ENCODE measurements at regions not wholly inside any gene's neighbourhood (a gene's known extent, or its start where the extent isn't known, plus 50 kb on each side); places are given as distances from the start of the nearest gene placed in this dataset.
"Not testable (repeated sequence)": the region's sequence is repeated elsewhere in the genome, so short reads cannot be mapped to it uniquely, and the experiment has no call there.

DNA sequence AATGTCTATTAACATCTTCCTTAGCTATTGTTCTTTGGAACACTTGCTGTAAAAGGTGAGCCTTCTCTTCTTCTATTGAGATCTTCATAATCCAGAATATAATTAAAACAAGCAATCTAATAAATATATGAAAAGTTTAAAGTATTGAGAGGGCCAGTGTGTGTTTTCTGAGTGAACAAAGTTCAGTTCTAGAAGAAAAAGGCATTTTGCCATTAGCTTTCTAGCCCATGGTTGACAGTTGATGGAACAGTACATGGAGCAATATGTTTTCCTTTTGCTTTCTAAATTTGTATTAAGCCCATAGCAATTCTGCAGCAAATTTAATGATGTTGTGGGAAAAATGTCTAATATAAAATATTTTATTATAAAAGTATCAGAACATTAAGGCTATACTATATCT, 853.0 kb downstream of the TRHDE start:
- H3K9ac ChIP-seq (ENCODE audit: low read length) = no peak overlapping the region
- no peak for DNase-seq (ENCODE audit: low read depth)
- H3K9me3 ChIP-seq (ENCODE audit: control insufficient read depth, low read length) = no peaks in the 10 kb centered on the region
- no peak overlapping the region for H3K4me3 ChIP-seq (ENCODE audit: low read length)
- H3K27me3 ChIP-seq (replicated peaks; ENCODE audit: control insufficient read depth, insufficient read depth, low read length) = no peaks in the 10 kb centered on the region
- no peaks in the 10 kb centered on the region for H3K36me3 ChIP-seq (ENCODE audit: control insufficient read depth, insufficient read depth, low read length, severe bottlenecking)
- H3K4me1 ChIP-seq (ENCODE audit: control insufficient read depth, insufficient read depth, low read length) = no peaks in the 10 kb centered on the region

DNA sequence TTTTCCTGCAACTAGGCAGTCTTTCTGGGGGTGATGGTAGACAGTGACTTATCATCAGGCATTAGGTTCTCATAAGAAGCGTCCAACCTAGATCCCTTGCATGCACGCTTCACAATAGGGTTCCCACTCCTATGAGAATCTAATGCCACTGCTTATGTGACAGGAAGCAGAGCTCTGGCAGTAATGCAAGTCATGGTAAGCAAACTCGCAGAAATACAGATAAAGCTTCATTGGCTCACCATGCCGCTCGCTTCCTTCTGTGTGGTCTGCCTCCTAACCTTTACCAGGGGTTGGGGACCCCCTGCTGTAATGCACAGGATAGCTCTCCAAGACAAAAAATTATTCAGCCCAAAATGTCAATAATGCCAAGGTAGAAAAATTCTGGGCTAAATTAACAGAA, 864.2 kb downstream of the TRHDE start:
- H3K9ac ChIP-seq (ENCODE audit: low read length) = no peak overlapping the region
- no peaks in the 10 kb centered on the region for H3K27me3 ChIP-seq (replicated peaks; ENCODE audit: control insufficient read depth, insufficient read depth, low read length)
- DNase-seq (ENCODE audit: low read depth) = no peak
- no peaks in the 10 kb centered on the region for H3K9me3 ChIP-seq (ENCODE audit: control insufficient read depth, low read length)
- no peaks in the 10 kb centered on the region for H3K4me1 ChIP-seq (ENCODE audit: control insufficient read depth, insufficient read depth, low read length)
- H3K4me3 ChIP-seq (ENCODE audit: low read length) = no peak overlapping the region
- H3K36me3 ChIP-seq (ENCODE audit: control insufficient read depth, insufficient read depth, low read length, severe bottlenecking) = no peaks in the 10 kb centered on the region

DNA sequence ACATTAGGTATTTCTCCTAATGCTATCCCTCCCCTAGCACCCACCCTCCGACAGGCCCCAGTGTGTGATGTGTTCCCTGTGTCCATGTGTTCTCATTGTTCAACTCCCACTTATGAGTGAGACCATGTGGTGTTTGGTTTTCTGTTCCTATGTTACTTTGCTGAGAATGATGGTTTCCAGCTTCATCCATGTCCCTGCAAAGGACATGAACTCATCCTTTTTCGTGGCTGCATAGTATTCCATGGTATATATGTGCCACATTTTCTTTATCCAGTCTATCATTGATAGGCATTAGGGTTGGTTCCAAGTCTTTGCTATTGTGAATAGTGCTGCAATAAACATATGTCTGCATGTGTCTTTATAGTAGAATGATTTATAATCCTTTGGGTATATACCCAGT, 867.5 kb downstream of the TRHDE start:
- H3K36me3 ChIP-seq (ENCODE audit: control insufficient read depth, insufficient read depth, low read length, severe bottlenecking); H3K4me1 ChIP-seq (ENCODE audit: control insufficient read depth, insufficient read depth, low read length); H3K4me3 ChIP-seq (ENCODE audit: low read length); H3K9me3 ChIP-seq (ENCODE audit: control insufficient read depth, low read length); H3K27me3 ChIP-seq (replicated peaks; ENCODE audit: control insufficient read depth, insufficient read depth, low read length); H3K9ac ChIP-seq (ENCODE audit: low read length); DNase-seq (ENCODE audit: low read depth): not testable (repeated sequence)

- Histone ChIP-seq H3K4me1 (ENCODE audit: control insufficient read depth, insufficient read depth, low read length) (no peaks in the 10 kb centered on the region), H3K9me3 (ENCODE audit: control insufficient read depth, low read length) (no peaks in the 10 kb centered on the region), H3K36me3 (ENCODE audit: control insufficient read depth, insufficient read depth, low read length, severe bottlenecking) (no peaks in the 10 kb centered on the region), H3K9ac (ENCODE audit: low read length) (no peak overlapping the region), H3K27me3 (replicated peaks; ENCODE audit: control insufficient read depth, insufficient read depth, low read length) (no peaks in the 10 kb centered on the region), H3K4me3 (ENCODE audit: low read length) (no peak overlapping the region)
- no peak for DNase-seq (ENCODE audit: low read depth)
Observed at GRCh38 chr12:73158341-73158740, 886.2 kb downstream of the TRHDE start.

- DNase-seq (ENCODE audit: low read depth) = no peak
- no peak overlapping the region for H3K4me3 ChIP-seq (ENCODE audit: low read length)
- H3K9me3 ChIP-seq (ENCODE audit: control insufficient read depth, low read length) = peaks cover 2% of the 10 kb centered on the region
- no peaks in the 10 kb centered on the region for H3K27me3 ChIP-seq (replicated peaks; ENCODE audit: control insufficient read depth, insufficient read depth, low read length)
- no peak overlapping the region for H3K9ac ChIP-seq (ENCODE audit: low read length)
- no peaks in the 10 kb centered on the region for H3K36me3 ChIP-seq (ENCODE audit: control insufficient read depth, insufficient read depth, low read length, severe bottlenecking)
- no peaks in the 10 kb centered on the region for H3K4me1 ChIP-seq (ENCODE audit: control insufficient read depth, insufficient read depth, low read length)
Observed at GRCh38 chr12:73159954-73160353, 887.8 kb downstream of the TRHDE start.

GRCh38 chr12:73161970-73162369, 889.8 kb downstream of the TRHDE start:
- H3K36me3 ChIP-seq (ENCODE audit: control insufficient read depth, insufficient read depth, low read length, severe bottlenecking) = no peaks in the 10 kb centered on the region
- peaks cover 2% of the 10 kb centered on the region for H3K9me3 ChIP-seq (ENCODE audit: control insufficient read depth, low read length)
- no peak overlapping the region for H3K9ac ChIP-seq (ENCODE audit: low read length)
- DNase-seq (ENCODE audit: low read depth) = no peak
- no peaks in the 10 kb centered on the region for H3K4me1 ChIP-seq (ENCODE audit: control insufficient read depth, insufficient read depth, low read length)
- H3K27me3 ChIP-seq (replicated peaks; ENCODE audit: control insufficient read depth, insufficient read depth, low read length) = no peaks in the 10 kb centered on the region
- H3K4me3 ChIP-seq (ENCODE audit: low read length) = no peak overlapping the region

GRCh38 chr12:73180734-73181133, 908.6 kb downstream of the TRHDE start:
- H3K4me1 ChIP-seq (ENCODE audit: control insufficient read depth, insufficient read depth, low read length) = no peaks in the 10 kb centered on the region
- peaks cover 16% of the 10 kb centered on the region for H3K9me3 ChIP-seq (ENCODE audit: control insufficient read depth, low read length)
- H3K27me3 ChIP-seq (replicated peaks; ENCODE audit: control insufficient read depth, insufficient read depth, low read length) = no peaks in the 10 kb centered on the region
- no peaks in the 10 kb centered on the region for H3K36me3 ChIP-seq (ENCODE audit: control insufficient read depth, insufficient read depth, low read length, severe bottlenecking)
- H3K4me3 ChIP-seq (ENCODE audit: low read length) = no peak overlapping the region
- no peak for DNase-seq (ENCODE audit: low read depth)
- no peak overlapping the region for H3K9ac ChIP-seq (ENCODE audit: low read length)

DNA sequence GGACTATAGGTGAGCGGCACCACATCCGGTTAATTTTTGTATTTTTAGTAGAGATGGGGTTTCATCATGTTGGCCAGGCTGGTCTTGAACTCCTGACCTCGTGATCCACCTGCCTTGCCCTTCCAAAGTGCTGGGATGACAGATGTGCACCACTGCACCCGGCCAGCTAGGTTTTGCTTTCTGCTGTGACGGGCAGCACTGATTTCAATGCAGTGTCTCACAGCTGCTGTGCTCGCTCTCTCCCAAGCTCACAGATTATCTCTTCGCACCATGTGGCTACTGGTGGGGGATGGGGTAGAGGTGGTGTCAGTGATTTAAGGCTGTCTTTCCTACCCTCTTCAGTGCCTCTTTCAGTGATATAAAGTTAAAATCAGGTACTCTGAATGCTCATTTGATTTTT, 909.1 kb downstream of the TRHDE start:
- Histone ChIP-seq H3K4me1 (ENCODE audit: control insufficient read depth, insufficient read depth, low read length) (no peaks in the 10 kb centered on the region), H3K9ac (ENCODE audit: low read length) (no peak overlapping the region), H3K4me3 (ENCODE audit: low read length) (no peak overlapping the region), H3K9me3 (ENCODE audit: control insufficient read depth, low read length) (peaks cover 18% of the 10 kb centered on the region), H3K27me3 (replicated peaks; ENCODE audit: control insufficient read depth, insufficient read depth, low read length) (no peaks in the 10 kb centered on the region), H3K36me3 (ENCODE audit: control insufficient read depth, insufficient read depth, low read length, severe bottlenecking) (no peaks in the 10 kb centered on the region)
- DNase-seq (ENCODE audit: low read depth) = no peak

DNA sequence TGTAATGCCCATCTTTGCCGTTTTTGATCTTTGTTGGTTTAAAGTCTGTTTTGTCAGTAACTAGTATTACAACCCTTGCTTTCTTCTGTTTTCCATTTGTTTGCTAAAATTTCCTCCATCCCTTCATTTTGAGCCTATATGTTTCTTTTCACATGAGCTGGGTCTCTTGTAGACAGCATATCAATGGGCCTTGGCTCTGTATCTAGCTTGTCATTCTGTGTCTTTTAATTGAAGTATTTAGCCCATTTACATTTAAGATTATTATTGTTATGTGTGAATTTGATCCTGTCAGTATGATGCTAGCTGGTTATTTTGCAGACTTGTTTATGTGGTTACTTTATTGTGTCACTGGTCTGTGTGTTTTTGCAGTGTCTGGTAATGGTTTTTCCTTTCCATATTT, 913.2 kb downstream of the TRHDE start:
- Histone ChIP-seq H3K27me3 (replicated peaks; ENCODE audit: control insufficient read depth, insufficient read depth, low read length) (no peaks in the 10 kb centered on the region), H3K9ac (ENCODE audit: low read length) (no peak overlapping the region), H3K4me1 (ENCODE audit: control insufficient read depth, insufficient read depth, low read length) (no peaks in the 10 kb centered on the region), H3K36me3 (ENCODE audit: control insufficient read depth, insufficient read depth, low read length, severe bottlenecking) (no peaks in the 10 kb centered on the region), H3K4me3 (ENCODE audit: low read length) (no peak overlapping the region), H3K9me3 (ENCODE audit: control insufficient read depth, low read length) (peaks cover 24% of the 10 kb centered on the region)
- no peak for DNase-seq (ENCODE audit: low read depth)

GRCh38 chr12:73186272-73186671, 914.1 kb downstream of the TRHDE start:
- H3K4me3 ChIP-seq (ENCODE audit: low read length) = no peak overlapping the region
- no peak for DNase-seq (ENCODE audit: low read depth)
- H3K9ac ChIP-seq (ENCODE audit: low read length) = no peak overlapping the region
- H3K27me3 ChIP-seq (replicated peaks; ENCODE audit: control insufficient read depth, insufficient read depth, low read length) = no peaks in the 10 kb centered on the region
- peaks cover 28% of the 10 kb centered on the region for H3K9me3 ChIP-seq (ENCODE audit: control insufficient read depth, low read length)
- no peaks in the 10 kb centered on the region for H3K4me1 ChIP-seq (ENCODE audit: control insufficient read depth, insufficient read depth, low read length)
- no peaks in the 10 kb centered on the region for H3K36me3 ChIP-seq (ENCODE audit: control insufficient read depth, insufficient read depth, low read length, severe bottlenecking)

DNA sequence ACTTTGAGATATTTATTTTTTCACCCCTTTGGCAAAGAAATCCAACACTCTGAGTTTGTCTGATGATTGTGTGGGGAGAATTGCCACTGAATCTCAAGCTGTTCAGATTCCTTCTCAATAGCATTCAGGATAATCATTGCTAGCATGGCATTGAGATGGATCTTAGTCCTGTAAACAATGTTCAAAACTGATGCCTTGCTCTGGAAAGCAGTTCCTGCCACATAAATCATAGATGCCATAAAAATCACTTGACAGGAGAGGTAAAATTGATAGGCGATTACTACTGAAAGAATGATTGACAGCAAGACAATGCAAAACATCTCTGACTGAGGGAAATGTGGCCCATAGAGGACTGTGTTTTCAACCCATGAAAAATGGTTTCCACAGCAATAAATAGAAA, 915.6 kb downstream of the TRHDE start:
- H3K27me3 ChIP-seq (replicated peaks; ENCODE audit: control insufficient read depth, insufficient read depth, low read length) = no peaks in the 10 kb centered on the region
- no peak for DNase-seq (ENCODE audit: low read depth)
- no peaks in the 10 kb centered on the region for H3K4me1 ChIP-seq (ENCODE audit: control insufficient read depth, insufficient read depth, low read length)
- no peak overlapping the region for H3K4me3 ChIP-seq (ENCODE audit: low read length)
- H3K9ac ChIP-seq (ENCODE audit: low read length) = no peak overlapping the region
- H3K9me3 ChIP-seq (ENCODE audit: control insufficient read depth, low read length) = peaks cover 33% of the 10 kb centered on the region
- H3K36me3 ChIP-seq (ENCODE audit: control insufficient read depth, insufficient read depth, low read length, severe bottlenecking) = no peaks in the 10 kb centered on the region

- Histone ChIP-seq H3K4me3 (ENCODE audit: low read length) (no peak overlapping the region), H3K9me3 (ENCODE audit: control insufficient read depth, low read length) (no peaks in the 10 kb centered on the region), H3K27me3 (replicated peaks; ENCODE audit: control insufficient read depth, insufficient read depth, low read length) (no peaks in the 10 kb centered on the region), H3K4me1 (ENCODE audit: control insufficient read depth, insufficient read depth, low read length) (no peaks in the 10 kb centered on the region), H3K36me3 (ENCODE audit: control insufficient read depth, insufficient read depth, low read length, severe bottlenecking) (no peaks in the 10 kb centered on the region), H3K9ac (ENCODE audit: low read length) (no peak overlapping the region)
- DNase-seq (ENCODE audit: low read depth) = no peak
Observed at GRCh38 chr12:73210548-73211204, 938.5 kb downstream of the TRHDE start.

Data from adipocyte (in vitro differentiated cells).